ENCODE measurements at regions not wholly inside any gene's neighbourhood (a gene's known extent, or its start where the extent isn't known, plus 50 kb on each side); places are given as distances from the start of the nearest gene placed in this dataset.

DNA sequence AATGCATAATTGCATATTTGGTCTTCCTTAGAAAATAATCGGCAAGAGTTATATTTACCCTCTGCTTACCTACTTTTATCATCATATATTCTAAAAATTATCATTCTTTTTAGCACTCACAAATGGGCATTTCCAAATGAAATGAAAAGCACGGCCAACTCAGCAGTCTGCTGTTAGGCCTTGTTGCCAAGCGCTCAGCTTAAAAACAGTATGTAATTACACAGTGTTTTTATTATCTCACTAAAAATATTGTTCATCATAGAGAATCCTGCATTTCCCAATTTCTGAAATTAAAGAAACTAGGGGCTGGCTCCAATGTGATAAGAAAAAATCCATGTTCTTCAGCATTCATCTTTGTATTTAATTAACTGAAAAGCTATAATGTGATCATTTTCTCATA is 391.7 kb upstream of the ADARB2 start:
- DNase-seq (ENCODE audit: low spot score) (no peak), ATAC-seq (no peak)
- ChIA-PET CTCF (interaction anchor here (0.8 to 1.0 kb wide), 2 partner anchors 9 kb away, joined by 3 to 4 read pairs; no protein-coding TSS in a partner anchor), POLR2A (interaction anchor here (0.6 kb wide), 1 partner anchor 155 kb away, joined by 3 read pairs; no protein-coding TSS in a partner anchor)
- Mint-ChIP-seq H3K27me3 (ENCODE audit: low read depth) (no peaks in the 10 kb centered on the region; the same call in 1 of the 2 replicates), H3K36me3 (peaks cover 16% of the 10 kb centered on the region), H3K27ac (no peak overlapping the region), H3K4me1 (0 out of 2 replicates have a peak, but pooled peaks cover 2% of the 10 kb centered on the region), H3K4me3 (no peak overlapping the region), H3K9me3 (peaks cover 20% of the 10 kb centered on the region)
- no peak for TF ChIP-seq FOXJ3 (CRISPR knock-in tag; IDR thresholded peaks at IDR 0.05; ENCODE audit: borderline replicate concordance)
- no peak for TF ChIP-seq SMAD4 (CRISPR knock-in tag; IDR thresholded peaks at IDR 0.05)
- TF ChIP-seq, protein P1, sequence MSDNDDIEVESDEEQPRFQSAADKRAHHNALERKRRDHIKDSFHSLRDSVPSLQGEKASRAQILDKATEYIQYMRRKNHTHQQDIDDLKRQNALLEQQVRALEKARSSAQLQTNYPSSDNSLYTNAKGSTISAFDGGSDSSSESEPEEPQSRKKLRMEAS (CRISPR knock-in tag; IDR thresholded peaks at IDR 0.05): no peak
- no peak for TF ChIP-seq NR2C2 (CRISPR knock-in tag; IDR thresholded peaks at IDR 0.05)
- TF ChIP-seq KAT7 (CRISPR knock-in tag; IDR thresholded peaks at IDR 0.05; ENCODE audit: borderline replicate concordance): no peak
- no peak for TF ChIP-seq NFYB (CRISPR knock-in tag; conservative IDR thresholded peaks at IDR 0.05; ENCODE audit: low read depth)
- no peak for TF ChIP-seq ZNF317 (CRISPR knock-in tag; IDR thresholded peaks at IDR 0.05; ENCODE audit: borderline replicate concordance, low read depth)
- TF ChIP-seq ZNF512 (CRISPR knock-in tag; IDR thresholded peaks at IDR 0.05; ENCODE audit: borderline replicate concordance): no peak
- TF ChIP-seq, protein P2, sequence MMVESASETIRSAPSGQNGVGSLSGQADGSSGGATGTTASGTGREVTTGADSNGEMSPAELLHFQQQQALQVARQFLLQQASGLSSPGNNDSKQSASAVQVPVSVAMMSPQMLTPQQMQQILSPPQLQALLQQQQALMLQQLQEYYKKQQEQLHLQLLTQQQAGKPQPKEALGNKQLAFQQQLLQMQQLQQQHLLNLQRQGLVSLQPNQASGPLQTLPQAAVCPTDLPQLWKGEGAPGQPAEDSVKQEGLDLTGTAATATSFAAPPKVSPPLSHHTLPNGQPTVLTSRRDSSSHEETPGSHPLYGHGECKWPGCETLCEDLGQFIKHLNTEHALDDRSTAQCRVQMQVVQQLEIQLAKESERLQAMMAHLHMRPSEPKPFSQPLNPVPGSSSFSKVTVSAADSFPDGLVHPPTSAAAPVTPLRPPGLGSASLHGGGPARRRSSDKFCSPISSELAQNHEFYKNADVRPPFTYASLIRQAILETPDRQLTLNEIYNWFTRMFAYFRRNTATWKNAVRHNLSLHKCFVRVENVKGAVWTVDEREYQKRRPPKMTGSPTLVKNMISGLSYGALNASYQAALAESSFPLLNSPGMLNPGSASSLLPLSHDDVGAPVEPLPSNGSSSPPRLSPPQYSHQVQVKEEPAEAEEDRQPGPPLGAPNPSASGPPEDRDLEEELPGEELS (CRISPR knock-in tag; IDR thresholded peaks at IDR 0.05): no peak
- TF ChIP-seq GTF2I (CRISPR knock-in tag; conservative IDR thresholded peaks at IDR 0.05): no peak
- no peak for TF ChIP-seq TEAD4 (CRISPR knock-in tag; IDR thresholded peaks at IDR 0.05)
- no peak for TF ChIP-seq EMX1 (CRISPR knock-in tag; IDR thresholded peaks at IDR 0.05)

DNA sequence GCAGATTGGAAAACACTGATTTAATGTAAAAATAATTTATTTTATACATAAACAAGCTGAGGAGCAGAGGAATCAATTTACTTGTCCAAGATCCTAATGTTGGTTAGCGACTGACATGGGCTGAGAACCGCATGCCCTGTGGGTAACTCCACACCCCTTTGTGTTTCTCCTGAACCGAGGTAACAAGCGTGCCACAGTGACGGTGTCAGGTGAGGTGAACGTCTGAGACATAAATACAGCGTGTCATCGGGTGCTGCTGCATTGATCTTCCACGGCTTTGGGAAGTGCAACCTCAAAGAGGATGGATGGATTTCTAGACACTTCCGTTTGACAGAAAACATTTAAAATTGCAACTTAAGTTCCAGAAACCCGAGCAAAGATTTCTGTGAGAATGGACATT is 386.8 kb upstream of the ADARB2 start:
- H3K27me3 Mint-ChIP-seq (ENCODE audit: low read depth): no peaks in the 10 kb centered on the region; the same call in 1 of the 2 replicates
- peaks cover 10% of the 10 kb centered on the region for H3K9me3 Mint-ChIP-seq
- ChIA-PET CTCF (no interaction called here), POLR2A (no interaction called here)
- TF ChIP-seq IRF2 (CRISPR knock-in tag; IDR thresholded peaks at IDR 0.05; ENCODE audit: borderline replicate concordance, low read depth) (no peak), TP53 (CRISPR knock-in tag; IDR thresholded peaks at IDR 0.05) (no peak), OVOL2 (CRISPR knock-in tag; IDR thresholded peaks at IDR 0.05; ENCODE audit: borderline replicate concordance) (no peak), CBFB (CRISPR knock-in tag; IDR thresholded peaks at IDR 0.05; ENCODE audit: low read depth) (no peak), NR1H2 (CRISPR knock-in tag; IDR thresholded peaks at IDR 0.05) (no peak), ERG (CRISPR knock-in tag; IDR thresholded peaks at IDR 0.05) (no peak), TEAD1 (CRISPR knock-in tag; IDR thresholded peaks at IDR 0.05) (no peak), RORB (CRISPR knock-in tag; IDR thresholded peaks at IDR 0.05) (no peak), JAZF1 (CRISPR knock-in tag; IDR thresholded peaks at IDR 0.05) (no peak), ZNF317 (CRISPR knock-in tag; IDR thresholded peaks at IDR 0.05; ENCODE audit: borderline replicate concordance, low read depth) (no peak), ZNF396 (CRISPR knock-in tag; IDR thresholded peaks at IDR 0.05; ENCODE audit: borderline replicate concordance) (no peak), ELF4 (CRISPR knock-in tag; IDR thresholded peaks at IDR 0.05; ENCODE audit: low read depth) (no peak), PRRX2 (CRISPR knock-in tag; IDR thresholded peaks at IDR 0.05) (no peak), ZNF232 (CRISPR knock-in tag; IDR thresholded peaks at IDR 0.05) (no peak)
- TF ChIP-seq, protein P3, sequence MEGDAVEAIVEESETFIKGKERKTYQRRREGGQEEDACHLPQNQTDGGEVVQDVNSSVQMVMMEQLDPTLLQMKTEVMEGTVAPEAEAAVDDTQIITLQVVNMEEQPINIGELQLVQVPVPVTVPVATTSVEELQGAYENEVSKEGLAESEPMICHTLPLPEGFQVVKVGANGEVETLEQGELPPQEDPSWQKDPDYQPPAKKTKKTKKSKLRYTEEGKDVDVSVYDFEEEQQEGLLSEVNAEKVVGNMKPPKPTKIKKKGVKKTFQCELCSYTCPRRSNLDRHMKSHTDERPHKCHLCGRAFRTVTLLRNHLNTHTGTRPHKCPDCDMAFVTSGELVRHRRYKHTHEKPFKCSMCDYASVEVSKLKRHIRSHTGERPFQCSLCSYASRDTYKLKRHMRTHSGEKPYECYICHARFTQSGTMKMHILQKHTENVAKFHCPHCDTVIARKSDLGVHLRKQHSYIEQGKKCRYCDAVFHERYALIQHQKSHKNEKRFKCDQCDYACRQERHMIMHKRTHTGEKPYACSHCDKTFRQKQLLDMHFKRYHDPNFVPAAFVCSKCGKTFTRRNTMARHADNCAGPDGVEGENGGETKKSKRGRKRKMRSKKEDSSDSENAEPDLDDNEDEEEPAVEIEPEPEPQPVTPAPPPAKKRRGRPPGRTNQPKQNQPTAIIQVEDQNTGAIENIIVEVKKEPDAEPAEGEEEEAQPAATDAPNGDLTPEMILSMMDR (IDR thresholded peaks at IDR 0.05): no peak
- DNase-seq (ENCODE audit: low spot score): no peak
- peaks cover 3% of the 10 kb centered on the region; the same call in 1 of the 2 replicates for H3K36me3 Mint-ChIP-seq
- peaks cover 11% of the 10 kb centered on the region for H3K4me1 Mint-ChIP-seq
- ATAC-seq: no peak
- no peak overlapping the region for H3K4me3 Mint-ChIP-seq
- H3K27ac Mint-ChIP-seq: no peak overlapping the region
